GM13976 (cell line): ENCODE measurements at regions not wholly inside any gene's neighbourhood (a gene's known extent, or its start where the extent isn't known, plus 50 kb on each side); places are given as distances from the start of the nearest gene placed in this dataset.

Source experiments
- DNase-seq: peaks from one replicate; pipeline ENCODE4 v3.0.0; 2012; ENCODE audit warnings: low spot score
- in situ Hi-C: fragments of 300-500 bp; cut with MboI; formaldehyde crosslinking; loops from one replicate; pipeline ENCODE4 v1.12.0; 2022; ENCODE audit warnings: low sequenced_read_pairs, mixed read lengths, inconsistent platforms; ENCODE audit not compliant: unreplicated experiment
- TF ChIP-seq, protein P1 (sequence below): IDR thresholded peaks from 2 replicates; pipeline ENCODE4 v1.5.1; 2012; ENCODE audit warnings: borderline replicate concordance, mild to moderate bottlenecking; ENCODE audit not compliant: insufficient read depth; ENCODE audit errors: extremely low read depth, missing control alignments, control extremely low read depth

GRCh38 chr7:136183981-136184380, 206.8 kb upstream of the MTPN start:
- DNase-seq: no peak

DNA sequence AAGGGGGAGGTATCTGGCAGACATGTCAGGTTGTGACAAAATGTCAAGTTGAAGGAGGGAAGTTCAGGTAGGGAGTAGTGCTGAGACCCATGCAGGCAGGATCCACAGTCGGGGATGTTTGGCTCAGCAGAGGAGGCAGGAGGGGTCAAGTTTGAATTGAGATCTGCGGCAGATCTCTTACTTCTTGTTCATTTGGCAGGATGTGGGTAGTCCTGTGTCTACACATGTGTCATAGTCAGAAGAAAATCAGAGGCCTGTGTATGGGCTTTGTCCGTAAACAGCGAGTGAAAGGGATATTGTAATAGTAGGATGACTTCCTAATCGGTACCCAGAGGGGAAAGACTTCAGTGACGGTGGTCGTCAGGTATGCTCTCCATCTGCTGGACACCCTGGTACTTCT, 203.8 kb upstream of the MTPN start:
- DNase-seq: no peak
- TF ChIP-seq, protein P1, sequence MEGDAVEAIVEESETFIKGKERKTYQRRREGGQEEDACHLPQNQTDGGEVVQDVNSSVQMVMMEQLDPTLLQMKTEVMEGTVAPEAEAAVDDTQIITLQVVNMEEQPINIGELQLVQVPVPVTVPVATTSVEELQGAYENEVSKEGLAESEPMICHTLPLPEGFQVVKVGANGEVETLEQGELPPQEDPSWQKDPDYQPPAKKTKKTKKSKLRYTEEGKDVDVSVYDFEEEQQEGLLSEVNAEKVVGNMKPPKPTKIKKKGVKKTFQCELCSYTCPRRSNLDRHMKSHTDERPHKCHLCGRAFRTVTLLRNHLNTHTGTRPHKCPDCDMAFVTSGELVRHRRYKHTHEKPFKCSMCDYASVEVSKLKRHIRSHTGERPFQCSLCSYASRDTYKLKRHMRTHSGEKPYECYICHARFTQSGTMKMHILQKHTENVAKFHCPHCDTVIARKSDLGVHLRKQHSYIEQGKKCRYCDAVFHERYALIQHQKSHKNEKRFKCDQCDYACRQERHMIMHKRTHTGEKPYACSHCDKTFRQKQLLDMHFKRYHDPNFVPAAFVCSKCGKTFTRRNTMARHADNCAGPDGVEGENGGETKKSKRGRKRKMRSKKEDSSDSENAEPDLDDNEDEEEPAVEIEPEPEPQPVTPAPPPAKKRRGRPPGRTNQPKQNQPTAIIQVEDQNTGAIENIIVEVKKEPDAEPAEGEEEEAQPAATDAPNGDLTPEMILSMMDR: no peak
- in situ Hi-C loops: no loop called here

More at GRCh38 chr7:136183981-136184380, 206.8 kb upstream of the MTPN start:
- TF ChIP-seq, protein P1: no peak
- in situ Hi-C loops: no loop called here

GRCh38 chr7:136179851-136180721, 202.9 kb upstream of the MTPN start:
- TF ChIP-seq, protein P1: no peak
- in situ Hi-C loops: no loop called here

GRCh38 chr7:136179154-136179553, 202.0 kb upstream of the MTPN start:
- DNase-seq: no peak
- TF ChIP-seq, protein P1: no peak
- in situ Hi-C loops: no loop called here

More at GRCh38 chr7:136179851-136180721, 202.9 kb upstream of the MTPN start:
- no peak for DNase-seq

DNA sequence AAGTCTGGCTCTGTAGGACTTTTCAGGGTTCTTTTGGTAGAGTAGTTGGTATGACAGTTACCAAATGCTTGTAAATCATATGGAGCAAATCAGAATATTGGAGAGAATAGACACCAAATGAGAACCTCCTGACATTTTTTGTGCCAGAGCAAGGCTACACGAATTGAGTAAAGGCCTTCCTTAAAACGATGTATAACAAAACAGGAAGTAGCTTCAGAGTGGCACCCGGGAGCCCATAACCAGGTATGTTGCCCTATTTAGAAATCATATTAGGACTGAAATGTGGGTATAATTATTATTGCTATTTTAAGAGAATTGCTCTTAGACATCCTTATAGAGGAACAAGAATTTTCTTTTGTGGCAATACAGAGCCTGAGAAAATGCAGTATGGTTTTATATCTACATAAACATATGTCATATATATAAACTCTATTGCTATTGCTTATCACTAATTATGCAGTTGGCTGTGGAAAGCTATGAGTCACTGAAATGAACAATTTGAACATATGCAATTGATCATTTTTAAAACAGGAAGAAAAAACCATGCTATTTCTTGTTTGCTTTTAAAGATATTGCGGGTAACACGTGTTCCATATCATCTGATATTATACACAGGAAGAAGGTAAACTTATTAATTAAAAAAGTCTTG, 197.4 kb upstream of the MTPN start:
- TF ChIP-seq, protein P1: no peak
- in situ Hi-C loops: no loop called here
- no peak for DNase-seq

DNA sequence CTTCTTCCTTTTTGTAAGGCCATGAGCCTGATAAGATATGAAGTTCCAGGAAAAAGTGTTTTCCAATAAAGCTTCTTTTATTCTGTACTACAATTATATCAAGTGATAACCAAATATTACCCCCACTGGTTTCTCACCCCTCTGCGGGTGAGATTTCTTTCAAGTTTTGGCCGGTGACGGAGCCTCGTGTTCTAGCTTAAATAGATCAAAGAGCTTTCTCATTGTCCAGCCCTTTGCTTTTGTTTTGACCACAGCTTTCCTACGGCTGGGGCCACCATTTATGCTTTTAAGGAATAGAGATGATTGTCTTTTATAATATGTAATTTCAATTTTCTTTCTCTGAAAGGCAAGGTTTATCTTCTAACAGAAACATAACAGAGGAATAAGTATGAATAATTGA, 196.7 kb upstream of the MTPN start:
- DNase-seq: no peak
- TF ChIP-seq, protein P1: no peak
- in situ Hi-C loops: no loop called here
